HepG2 (cell line): ENCODE measurements at regions not wholly inside any gene's neighbourhood (a gene's known extent, or its start where the extent isn't known, plus 50 kb on each side); places are given as distances from the start of the nearest gene placed in this dataset.

Experiments
- ATAC-seq: fragments of 200-7000 bp; cut with Tn5 transposase; 3 replicates; pipeline ENCODE4 v1.9.1; 2020; ENCODE audit warnings: mild to moderate bottlenecking, moderate library complexity
- BruUV-seq: library from RNA; stranded (reverse); fragments of 400-500 nt; replicated peaks from 2 replicates; lab custom pipeline; 2021; lab: Mats Ljungman, UMichigan
- CTCF ChIA-PET: fragments of 300-600 bp; formaldehyde crosslinking; extraction: SDS; loops from one replicate; lab custom pipeline; 2021; ENCODE audit warnings: low total read pairs, inconsistent platforms, low intra/inter-chr PET ratio; lab: Yijun Ruan, JAX
- POLR2A ChIA-PET: fragments of 350-600 bp; sonication (Branson Sonifier 250); formaldehyde crosslinking; loops from one replicate; lab custom pipeline; 2020; ENCODE audit warnings: antibody characterized with exemption, inconsistent platforms; lab: Yijun Ruan, JAX
- DNase-seq: peaks from one replicate; pipeline ENCODE4 v3.0.0-alpha.2; 2015; ENCODE audit warnings: low spot score
- FAIRE-seq: peaks from 3 replicates; lab custom pipeline; 2011; peaks lifted over from hg19 to GRCh38; lab: Jason Lieb, UNC
- H2AFZ ChIP-seq: one replicate; pipeline ENCODE4 v1.6.1; 2011; ENCODE audit warnings: low read length, inconsistent platforms
- H3K27ac ChIP-seq: fragments of 300-600 bp; 3 replicates; pipeline ENCODE4 v1.8.0; 2011; ENCODE audit warnings: mixed run types, mild to moderate bottlenecking, mixed read lengths, low read length, inconsistent platforms; ENCODE audit not compliant: insufficient read depth; ENCODE audit errors: extremely low read length
- H3K27me3 ChIP-seq, 2 experiments: fragments of 200-600 bp in 1 of 2; 2 replicates in 1 of 2; 3 replicates in 1 of 2; pipeline versions ENCODE4 v1.6.0 to v1.8.0; 2011; ENCODE audit warnings: low read length in 2 of 2, mild to moderate bottlenecking in 2 of 2, moderate library complexity in 2 of 2, inconsistent platforms in 1 of 2; ENCODE audit not compliant: insufficient read depth in 2 of 2, control insufficient read depth in 1 of 2
- H3K36me3 ChIP-seq, 2 experiments: fragments of 200-600 bp in 1 of 2; replicated peaks in 1 of 2; 2 replicates in 1 of 2; 3 replicates in 1 of 2; pipeline versions ENCODE4 v1.5.1 to v1.8.0; 2011; ENCODE audit warnings: low read length in 2 of 2, inconsistent platforms in 1 of 2; ENCODE audit not compliant: insufficient read depth in 2 of 2, control insufficient read depth in 1 of 2
- H3K4me1 ChIP-seq: 2 replicates; pipeline ENCODE4 v1.5.1; 2012; ENCODE audit warnings: low read length, inconsistent platforms; ENCODE audit not compliant: insufficient read depth
- H3K4me2 ChIP-seq: 2 replicates; pipeline ENCODE4 v1.6.0; 2011; ENCODE audit warnings: low read depth, low read length, inconsistent platforms
- H3K4me3 ChIP-seq, 3 experiments: fragments of 200-600 bp in 1 of 3; sonication (generic), shearing (Covaris generic) in 1 of 3; replicated peaks in 1 of 3; 2 replicates each; pipeline ENCODE4 v1.5.1; 2011 to 2016; ENCODE audit warnings: low read length in 3 of 3, inconsistent platforms in 2 of 3, low read depth in 2 of 3, mild to moderate bottlenecking in 2 of 3, control low read depth in 1 of 3, mixed read lengths in 1 of 3; ENCODE audit not compliant: insufficient read depth in 1 of 3
- H3K79me2 ChIP-seq: one replicate; pipeline ENCODE4 v1.6.1; 2011; ENCODE audit warnings: low read length, inconsistent platforms; ENCODE audit not compliant: insufficient read depth
- H3K9ac ChIP-seq: 2 replicates; pipeline ENCODE4 v1.6.0; 2011; ENCODE audit warnings: mild to moderate bottlenecking, low read depth, low read length, inconsistent platforms; ENCODE audit not compliant: insufficient read depth
- H3K9me3 ChIP-seq: 2 replicates; pipeline ENCODE4 v1.5.1; 2012; ENCODE audit warnings: mild to moderate bottlenecking, low read length
- H4K20me1 ChIP-seq: 2 replicates; pipeline ENCODE4 v1.6.0; 2011; ENCODE audit warnings: inconsistent platforms, mild to moderate bottlenecking, low read length, moderate library complexity; ENCODE audit not compliant: insufficient read depth
- CBX2 ChIP-seq, 2 experiments: fragments of 200-600 bp in 1 of 2; sonication (generic); formaldehyde crosslinking in 1 of 2; IDR thresholded peaks; 2 replicates each; pipeline versions ENCODE4 v1.7.0 to v1.8.1; 2018 to 2022; ENCODE audit warnings: low read depth in 2 of 2, low read length in 1 of 2, mild to moderate bottlenecking in 1 of 2, missing genetic modification reagents in 1 of 2
- HDAC1 ChIP-seq: sonication (generic); formaldehyde crosslinking; IDR thresholded peaks from 2 replicates; pipeline ENCODE4 v1.5.1; 2020; ENCODE audit warnings: mild to moderate bottlenecking, missing genetic modification reagents
- HDAC6 ChIP-seq: fragments of 200-600 bp; sonication (generic); IDR thresholded peaks from 2 replicates; pipeline ENCODE4 v1.7.0; 2017; ENCODE audit warnings: mild to moderate bottlenecking, antibody characterized with exemption, low read length, low read depth
- KMT2A ChIP-seq: sonication (generic); formaldehyde crosslinking; IDR thresholded peaks from 2 replicates; pipeline ENCODE4 v1.4.0; 2020; ENCODE audit warnings: missing genetic modification reagents
- LBX2 ChIP-seq: sonication (generic); formaldehyde crosslinking; IDR thresholded peaks from 2 replicates; pipeline ENCODE4 v1.5.0; 2020; ENCODE audit warnings: missing genetic modification reagents, mild to moderate bottlenecking, borderline replicate concordance
- MYC ChIP-seq: sonication (generic); formaldehyde crosslinking; IDR thresholded peaks from 2 replicates; pipeline ENCODE4 v1.9.0; 2021; ENCODE audit warnings: missing genetic modification reagents, borderline replicate concordance
- NAIF1 ChIP-seq: sonication (generic); formaldehyde crosslinking; IDR thresholded peaks from 2 replicates; pipeline ENCODE4 v1.5.0; 2020; ENCODE audit warnings: mild to moderate bottlenecking, missing genetic modification reagents, borderline replicate concordance
- NR0B2 ChIP-seq: sonication (generic); formaldehyde crosslinking; IDR thresholded peaks from 2 replicates; pipeline ENCODE4 v1.4.0; 2020; ENCODE audit warnings: mild to moderate bottlenecking, missing genetic modification reagents
- NR2F2 ChIP-seq: IDR thresholded peaks from 2 replicates; pipeline ENCODE4 v1.6.1; 2012; ENCODE audit warnings: low read depth, inconsistent platforms, borderline replicate concordance
- PHF20 ChIP-seq: sonication (generic); formaldehyde crosslinking; IDR thresholded peaks from 2 replicates; pipeline ENCODE4 v1.5.0; 2020; ENCODE audit warnings: mild to moderate bottlenecking, missing genetic modification reagents
- TMF1 ChIP-seq: sonication (generic); formaldehyde crosslinking; IDR thresholded peaks from 2 replicates; pipeline ENCODE4 v1.8.1; 2022; ENCODE audit warnings: low read depth, missing genetic modification reagents
- XBP1 ChIP-seq: sonication (generic); formaldehyde crosslinking; IDR thresholded peaks from 2 replicates; pipeline ENCODE4 v1.5.0; 2020; ENCODE audit warnings: missing genetic modification reagents
- ZFAT ChIP-seq: sonication (generic); formaldehyde crosslinking; conservative IDR thresholded peaks from 2 replicates; pipeline ENCODE4 v1.8.1; 2023; ENCODE audit warnings: missing genetic modification reagents, inconsistent platforms
- ZNF160 ChIP-seq: sonication (generic); formaldehyde crosslinking; IDR thresholded peaks from 2 replicates; pipeline ENCODE4 v1.8.0; 2022; ENCODE audit warnings: mild to moderate bottlenecking, inconsistent platforms, missing genetic modification reagents
- ZNF17 ChIP-seq: sonication (generic); formaldehyde crosslinking; IDR thresholded peaks from 2 replicates; pipeline ENCODE4 v1.5.0; 2020; ENCODE audit warnings: mild to moderate bottlenecking, missing genetic modification reagents
- ZNF7 ChIP-seq: IDR thresholded peaks from 2 replicates; pipeline ENCODE4 v1.6.1; 2016; ENCODE audit warnings: missing biosample characterization, missing genetic modification reagents
- WGBS: methylation state at CpG from one replicate; pipeline ENCODE4 v1.1.6; 2017; ENCODE audit warnings: low lambda C conversion rate; 5-methylcytosine and 5-hydroxymethylcytosine counted together
- in situ Hi-C: cut with HindIII; loops from 2 replicates; pipeline ENCODE4 v1.10.0; 2017; ENCODE audit warnings: low pct_unique_long_range_greater_than_20kb; ENCODE audit not compliant: extremely low pct_ligation_motif_present
- intact Hi-C: fragments of 100-400 bp; cut with micrococcal nuclease; formaldehyde crosslinking; loops from one replicate; pipeline ENCODE4 v1.10.0; 2022; ENCODE audit not compliant: unreplicated experiment

- no TSS peak for BruUV-seq
- Histone ChIP-seq H2AFZ (no peak overlapping the region), H3K79me2 (no peaks in the 10 kb centered on the region), H3K4me1 (peaks cover 23% of the 10 kb centered on the region), H3K9me3 (no peaks in the 10 kb centered on the region), H3K4me2 (no peak overlapping the region), H3K27ac (no peak overlapping the region), H3K27me3 (peaks cover 17 to 97% of the 10 kb centered on the region in 2 experiments), H4K20me1 (no peaks in the 10 kb centered on the region), H3K36me3 (no peaks in the 10 kb centered on the region), H3K9ac (no peak overlapping the region), H3K4me3 (no peak overlapping the region)
- no peak for ATAC-seq
- in situ Hi-C loops, result no loop called here
- ChIA-PET CTCF (no interaction called here), POLR2A (no interaction called here)
- TF ChIP-seq NR0B2 (CRISPR knock-in tag) (no peak), XBP1 (CRISPR knock-in tag) (no peak), ZNF7 (no peak), TMF1 (CRISPR knock-in tag) (no peak), ZFAT (no peak), NAIF1 (CRISPR knock-in tag) (no peak), CBX2 (IDR thresholded peaks at IDR 0.05; ENCODE audit: low read depth, low read length) (no peak), CBX2 (CRISPR knock-in tag; IDR thresholded peaks at IDR 0.05; ENCODE audit: low read depth) (no peak), PHF20 (CRISPR knock-in tag) (no peak), NR2F2 (no peak), ZNF17 (CRISPR knock-in tag) (no peak), LBX2 (no peak), HDAC6 (no peak), MYC (no peak), KMT2A (CRISPR knock-in tag) (no peak), ZNF160 (CRISPR knock-in tag) (no peak), HDAC1 (CRISPR knock-in tag) (no peak)
- 64% methylated on average over 14 of the region's 14 CpGs for WGBS
- no peak for FAIRE-seq
- intact Hi-C loops, result no loop called here
- DNase-seq, result no peak
These were observed 140.2 kb upstream of the ID2 start for GRCh38 chr2:8541636-8542035.
